ENCODE measurements at regions not wholly inside any gene's neighbourhood (a gene's known extent, or its start where the extent isn't known, plus 50 kb on each side); places are given as distances from the start of the nearest gene placed in this dataset.

DNA sequence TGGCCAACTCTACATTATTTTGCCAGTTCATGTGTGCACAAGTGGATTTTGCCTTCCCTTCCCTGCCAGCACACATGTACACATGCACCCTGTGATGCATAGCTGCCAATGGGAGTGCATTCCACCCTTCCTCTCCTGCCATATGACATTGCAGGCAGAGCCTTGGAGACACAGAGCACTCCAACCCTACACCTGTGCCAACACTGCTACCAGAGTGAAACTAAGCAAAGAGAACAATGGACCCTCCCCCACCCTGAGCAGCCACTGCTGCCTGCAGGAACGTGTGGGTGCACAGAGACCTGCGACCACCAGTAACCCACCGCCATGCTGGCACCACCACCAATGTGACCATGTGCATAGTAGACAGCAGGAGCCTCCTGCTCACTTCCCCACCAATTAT lies 78.4 kb downstream of the ITM2A start:
- TF ChIP-seq FOSL1 (CRISPR knock-in tag; IDR thresholded peaks at IDR 0.05; ENCODE audit: borderline replicate concordance) (no peak), RFXAP (CRISPR knock-in tag; IDR thresholded peaks at IDR 0.05; ENCODE audit: borderline replicate concordance) (no peak), MED8 (CRISPR knock-in tag; IDR thresholded peaks at IDR 0.05; ENCODE audit: insufficient replicate concordance) (no peak), RFX1 (IDR thresholded peaks at IDR 0.05) (no peak), NR2C2 (CRISPR knock-in tag; IDR thresholded peaks at IDR 0.05; ENCODE audit: borderline replicate concordance) (no peak), PAXIP1 (CRISPR knock-in tag; conservative IDR thresholded peaks at IDR 0.05) (no peak), ZSCAN5A (CRISPR knock-in tag; IDR thresholded peaks at IDR 0.05; ENCODE audit: borderline replicate concordance) (no peak), ZNF615 (CRISPR knock-in tag; IDR thresholded peaks at IDR 0.05; ENCODE audit: borderline replicate concordance) (no peak), ZNF629 (CRISPR knock-in tag; conservative IDR thresholded peaks at IDR 0.05) (no peak), NFATC3 (CRISPR knock-in tag; IDR thresholded peaks at IDR 0.05) (no peak), PHF8 (CRISPR knock-in tag; IDR thresholded peaks at IDR 0.05) (no peak), ONECUT2 (CRISPR knock-in tag; IDR thresholded peaks at IDR 0.05) (no peak), NCOA2 (CRISPR knock-in tag; IDR thresholded peaks at IDR 0.05) (no peak), ZNF556 (CRISPR knock-in tag; IDR thresholded peaks at IDR 0.05; ENCODE audit: borderline replicate concordance) (no peak), ZNF253 (CRISPR knock-in tag; IDR thresholded peaks at IDR 0.05; ENCODE audit: borderline replicate concordance) (no peak)
- no peak overlapping the region for H3K9ac ChIP-seq (ENCODE audit: insufficient read depth, low read depth, low read length)
- no peaks in the 10 kb centered on the region for H3K9me3 ChIP-seq (ENCODE audit: low read length)
- FAIRE-seq (no peak), DNase-seq (ENCODE audit: low spot score) (no peak), ATAC-seq (no peak)
- intact Hi-C loops (cut with micrococcal nuclease; ENCODE audit: unreplicated experiment) (no loop called here), in situ Hi-C loops (cut with HindIII; ENCODE audit: extremely low pct_ligation_motif_present, low pct_unique_long_range_greater_than_20kb) (no loop called here)
- no CpG with 5 or more reads among the region's 3 CpGs for WGBS (ENCODE audit: low lambda C conversion rate)
- CTCF ChIA-PET (ENCODE audit: low intra/inter-chr PET ratio, low total read pairs), result no interaction called here
- no peak overlapping the region for H3K4me2 ChIP-seq (ENCODE audit: low read depth, low read length)
- BruUV-seq (replicated peaks), result no TSS peak
- H4K20me1 ChIP-seq (ENCODE audit: insufficient read depth, low read length), result no peaks in the 10 kb centered on the region
- no peaks in the 10 kb centered on the region for H3K36me3 ChIP-seq (replicated peaks in 1 of 2; ENCODE audit: control insufficient read depth in 1 of 2, insufficient read depth in 2 of 2, low read length in 2 of 2)
- no peaks in the 10 kb centered on the region for H3K4me1 ChIP-seq (ENCODE audit: insufficient read depth, low read length)
- no peaks in the 10 kb centered on the region for H3K27me3 ChIP-seq (ENCODE audit: control insufficient read depth in 1 of 2, insufficient read depth in 2 of 2, low read length in 2 of 2)
- no peak overlapping the region for H3K27ac ChIP-seq (ENCODE audit: extremely low read length, insufficient read depth, low read length)
- POLR2A ChIA-PET, result no interaction called here
- H2AFZ ChIP-seq (ENCODE audit: low read length), result no peak overlapping the region
- H3K4me3 ChIP-seq (replicated peaks in 1 of 3; ENCODE audit: insufficient read depth in 1 of 3, low read depth in 2 of 3, low read length in 3 of 3), result no peak overlapping the region
- no peaks in the 10 kb centered on the region for H3K79me2 ChIP-seq (ENCODE audit: insufficient read depth, low read length)

Data from HepG2 (cell line).